GM19238 (cell line): ENCODE measurements at regions not wholly inside any gene's neighbourhood (a gene's known extent, or its start where the extent isn't known, plus 50 kb on each side); places are given as distances from the start of the nearest gene placed in this dataset.
"Not testable (repeated sequence)": the region's sequence is repeated elsewhere in the genome, so short reads cannot be mapped to it uniquely, and the experiment has no call there.

Experiments used
- DNase-seq: peaks from one replicate; pipeline ENCODE4 v3.0.0; 2011; ENCODE audit warnings: low spot score; ENCODE audit not compliant: insufficient read length

DNA sequence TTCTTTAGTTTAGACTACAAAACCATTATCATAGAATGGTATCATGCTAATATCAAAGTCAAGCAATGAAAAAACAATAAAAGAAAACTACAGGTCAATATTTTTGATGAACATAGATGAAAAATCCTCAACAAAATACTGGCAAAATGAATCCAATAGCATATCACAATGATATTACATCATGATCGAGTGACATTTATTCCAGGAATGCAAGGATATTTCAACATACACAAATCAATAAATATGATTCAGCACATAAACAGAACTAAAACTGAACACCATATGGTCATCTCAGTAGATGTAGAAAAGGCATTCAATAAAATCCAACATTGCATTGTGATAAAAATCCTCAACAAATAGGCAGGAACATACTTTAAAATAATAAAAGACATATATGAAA is 1657.7 kb downstream of the KCNT2 start:
- DNase-seq = no peak

- DNase-seq = no peak
Observed at GRCh38 chr1:194940336-194941030, 1667.8 kb downstream of the KCNT2 start.

DNA sequence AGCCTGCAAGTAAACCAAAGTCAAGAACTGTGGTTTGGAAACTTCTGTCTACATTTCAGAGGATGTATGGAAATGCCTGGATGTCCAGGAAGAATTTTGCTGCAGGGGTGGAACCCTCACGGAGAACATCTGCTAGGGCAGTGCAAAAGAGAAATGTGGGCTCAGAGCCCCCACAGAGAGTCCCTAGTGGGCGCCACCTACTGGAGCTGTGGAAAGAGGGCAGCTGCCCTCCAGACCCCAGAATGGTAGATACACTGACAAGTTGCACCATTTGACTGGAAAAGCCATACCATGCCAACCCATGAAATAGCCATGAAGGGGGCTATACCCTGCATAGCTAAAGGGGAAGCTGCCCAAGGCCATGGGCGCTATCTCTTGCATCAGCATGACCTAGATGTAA is 1672.4 kb downstream of the KCNT2 start:
- no peak for DNase-seq

DNA sequence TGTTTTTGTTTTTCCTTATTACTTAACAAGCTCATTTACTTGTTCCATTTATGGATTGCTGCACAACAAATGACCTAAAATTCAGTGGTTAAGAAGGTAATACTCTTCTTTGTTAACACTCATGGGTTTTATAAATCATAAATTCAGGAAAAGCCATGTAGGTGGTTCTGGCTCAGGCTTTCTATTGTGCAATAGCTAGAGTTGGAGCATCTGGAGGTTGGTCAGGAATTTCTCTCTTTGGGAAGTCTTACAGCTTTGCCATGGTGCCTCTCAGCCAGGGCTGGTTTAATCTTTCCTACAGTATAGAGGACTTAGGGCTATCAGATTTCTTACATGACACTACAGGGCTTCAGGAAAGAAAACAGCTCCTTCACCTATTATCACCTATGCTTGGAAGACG is 1677.1 kb downstream of the KCNT2 start:
- DNase-seq = no peak

DNA sequence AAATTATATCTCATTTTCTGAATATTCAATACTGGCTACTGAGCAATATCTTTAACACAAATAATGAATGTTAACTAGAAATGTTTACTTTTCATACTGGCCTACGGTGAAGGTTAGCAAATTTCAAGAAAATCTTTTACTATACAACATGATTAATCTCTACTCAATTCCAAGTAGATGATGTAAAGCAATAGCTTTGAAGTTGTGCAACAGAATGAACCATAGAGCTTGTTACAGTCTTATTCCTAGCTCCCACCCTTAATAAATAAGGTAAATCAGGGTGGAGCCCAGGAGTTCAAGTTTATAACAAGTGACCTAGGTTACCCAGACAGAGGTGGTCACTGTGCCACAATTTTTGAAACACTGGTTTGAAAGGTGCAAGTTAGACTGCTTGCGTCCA is 1678.1 kb downstream of the KCNT2 start:
- DNase-seq = no peak

GRCh38 chr1:194929357-194929756 is 1678.9 kb downstream of the KCNT2 start:
- no peak for DNase-seq

- no peak for DNase-seq
Observed at GRCh38 chr1:194919146-194919545, 1689.1 kb downstream of the KCNT2 start.

GRCh38 chr1:194917769-194918168 is 1690.5 kb downstream of the KCNT2 start:
- no peak for DNase-seq

GRCh38 chr1:194908643-194909042 is 1699.6 kb downstream of the KCNT2 start:
- DNase-seq = no peak

DNA sequence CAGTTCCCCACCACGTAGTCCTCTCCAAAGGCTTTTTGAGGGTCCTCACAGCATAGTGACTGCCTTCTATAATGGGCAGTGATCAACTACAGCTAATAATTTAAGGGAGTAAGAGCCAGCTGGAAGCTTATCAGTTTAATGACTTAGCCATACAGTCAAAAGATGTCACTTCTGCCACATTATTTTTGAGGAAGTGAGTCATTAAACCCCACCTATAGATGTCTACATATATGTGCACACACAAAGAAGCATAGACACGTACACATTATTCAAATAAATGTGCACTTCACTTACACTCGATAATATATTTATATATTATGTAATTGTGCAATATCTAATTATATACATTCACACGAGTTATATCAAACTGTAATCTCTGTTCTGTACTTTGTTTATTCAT is 1704.7 kb downstream of the KCNT2 start:
- DNase-seq = no peak

- DNase-seq = no peak
Observed at GRCh38 chr1:194889310-194889709, 1702.9 kb upstream of the B3GALT2 start.

DNA sequence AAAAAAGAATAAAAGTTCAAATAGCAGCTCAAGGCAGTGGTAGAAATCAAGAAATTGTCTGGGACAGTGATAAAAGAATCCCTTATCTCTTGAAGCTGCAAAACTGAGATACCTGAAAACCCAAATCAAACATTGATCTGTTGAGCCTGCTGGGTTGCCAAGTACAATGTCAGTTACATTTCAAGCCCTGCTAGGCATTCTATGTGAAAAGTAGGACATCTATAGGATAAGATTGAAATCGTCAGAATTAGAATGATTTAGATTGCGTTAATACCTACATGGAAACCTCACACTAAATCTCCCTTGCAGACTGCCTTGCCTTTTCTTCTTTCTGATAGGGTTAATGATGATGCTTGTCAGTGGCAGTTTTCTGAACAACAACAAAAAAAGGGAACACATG is 1684.4 kb upstream of the B3GALT2 start:
- no peak for DNase-seq

DNA sequence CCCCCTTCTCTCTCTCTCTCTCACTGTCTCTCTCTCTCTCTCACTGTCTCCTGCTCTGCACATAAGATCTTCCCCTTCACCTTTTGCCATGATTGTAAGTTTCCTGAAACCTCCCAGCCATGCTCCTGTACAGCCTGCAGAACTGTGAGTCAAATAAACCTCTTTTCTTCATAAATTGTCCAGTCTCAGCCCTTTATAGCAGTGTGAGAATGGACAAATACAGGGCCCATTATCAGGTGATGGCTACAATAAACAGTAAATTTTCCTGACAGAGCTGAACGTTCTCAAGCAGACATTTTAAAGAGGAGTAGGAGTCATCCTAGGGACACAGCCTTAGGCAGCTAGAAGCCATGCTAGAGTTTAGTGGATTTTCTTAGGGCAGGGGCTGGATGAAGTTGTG is 1679.7 kb upstream of the B3GALT2 start:
- no peak for DNase-seq

- DNase-seq = no peak
Observed at GRCh38 chr1:194865383-194865782, 1679.0 kb upstream of the B3GALT2 start.

- no peak for DNase-seq
Observed at GRCh38 chr1:194862129-194862528, 1675.7 kb upstream of the B3GALT2 start.

- DNase-seq = no peak
Observed at GRCh38 chr1:194860248-194861201, 1674.1 kb upstream of the B3GALT2 start.

GRCh38 chr1:194859481-194860154 is 1673.2 kb upstream of the B3GALT2 start:
- not testable (repeated sequence) for DNase-seq

DNA sequence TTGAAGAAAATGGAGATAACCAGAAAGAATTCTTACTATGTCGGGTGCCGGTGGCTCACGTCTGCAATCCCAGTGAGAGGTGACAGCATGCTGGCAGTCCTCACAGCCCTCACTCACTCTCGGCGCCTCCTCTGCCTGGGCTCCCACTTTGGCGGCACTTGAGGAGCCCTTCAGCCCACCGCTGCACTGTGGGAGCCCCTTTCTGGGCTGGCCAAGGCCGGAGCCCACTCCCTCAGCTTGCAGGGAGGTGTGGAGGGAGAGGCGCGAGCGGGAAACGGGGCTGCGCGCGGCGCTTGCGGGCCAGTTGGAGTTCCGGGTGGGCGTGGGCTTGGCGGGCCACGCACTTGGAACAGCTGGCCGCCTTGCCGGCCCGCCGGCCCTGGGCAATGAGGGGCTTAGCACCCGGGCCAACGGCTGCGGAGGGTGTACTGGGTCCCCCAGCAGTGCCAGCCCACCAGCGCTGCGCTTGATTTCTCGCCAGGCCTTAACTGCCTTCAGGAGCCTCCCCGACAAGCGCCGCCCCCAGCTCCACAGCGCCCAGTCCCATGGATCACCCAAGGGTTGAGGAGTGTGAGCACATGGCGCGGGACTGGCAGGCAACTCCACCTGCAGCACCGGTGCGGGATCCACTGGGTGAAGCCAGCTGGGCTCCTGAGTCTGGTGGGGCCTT is 1672.5 kb upstream of the B3GALT2 start:
- not testable (repeated sequence) for DNase-seq

GRCh38 chr1:194857413-194857812 is 1671.0 kb upstream of the B3GALT2 start:
- DNase-seq = no peak

DNA sequence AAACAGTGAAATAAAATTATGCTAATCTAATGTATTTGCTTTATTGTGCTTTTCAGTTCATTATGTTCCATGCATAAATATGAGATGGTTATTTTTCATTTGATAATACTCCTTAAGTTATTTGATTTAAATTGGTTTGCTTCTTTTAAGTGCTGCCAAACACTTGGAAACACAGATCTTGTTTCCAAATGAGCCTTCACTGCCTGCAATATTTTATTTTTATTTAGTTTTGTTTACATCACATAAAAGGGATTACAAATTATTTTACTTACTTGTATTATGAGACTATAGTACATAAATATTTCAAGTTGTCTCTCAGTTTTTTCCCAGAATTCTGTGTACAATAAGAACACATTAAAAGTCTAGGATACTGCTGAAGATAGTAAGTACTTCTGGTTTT is 1662.4 kb upstream of the B3GALT2 start:
- DNase-seq = no peak

GRCh38 chr1:194846488-194846887 is 1660.1 kb upstream of the B3GALT2 start:
- DNase-seq = no peak

DNA sequence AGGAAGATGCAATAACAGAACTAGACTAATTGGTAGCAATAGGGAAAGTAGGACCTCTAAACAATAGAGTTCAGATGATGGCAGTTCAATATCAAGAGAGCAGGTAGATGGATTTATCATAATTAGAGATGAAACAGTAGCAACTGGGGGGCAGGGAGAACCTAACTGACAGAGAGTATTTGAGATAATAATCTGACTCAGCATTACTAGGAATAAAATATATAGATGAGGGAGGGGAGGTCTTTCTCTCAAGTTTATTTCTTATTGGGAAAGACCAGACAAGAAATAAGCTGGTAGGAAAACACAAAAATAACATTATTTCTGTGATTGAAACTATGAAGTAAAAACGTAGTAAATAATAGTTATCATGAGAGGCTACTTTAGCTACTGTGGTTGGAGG is 1656.7 kb upstream of the B3GALT2 start:
- no peak for DNase-seq
